H9 (cell line): ENCODE measurements at regions not wholly inside any gene's neighbourhood (a gene's known extent, or its start where the extent isn't known, plus 50 kb on each side); places are given as distances from the start of the nearest gene placed in this dataset.
"Not testable (repeated sequence)": the region's sequence is repeated elsewhere in the genome, so short reads cannot be mapped to it uniquely, and the experiment has no call there.

Experiments
- DNase-seq: peaks from one replicate; pipeline ENCODE4 v3.0.0-alpha.2; 2017
- H2AFZ ChIP-seq: one replicate; pipeline ENCODE4 v1.6.1; 2013; ENCODE audit warnings: mild to moderate bottlenecking, low read length, control low read depth, moderate library complexity
- H2AK5ac ChIP-seq: 2 replicates; pipeline ENCODE4 v1.6.1; 2013; ENCODE audit warnings: low read length, control low read depth, mixed read lengths; ENCODE audit not compliant: insufficient read length
- H2BK120ac ChIP-seq: one replicate; pipeline ENCODE4 v1.6.1; 2013; ENCODE audit warnings: low read depth, mild to moderate bottlenecking, low read length, control low read depth, inconsistent platforms; ENCODE audit not compliant: poor library complexity, severe bottlenecking
- H2BK12ac ChIP-seq: 2 replicates; pipeline ENCODE4 v1.6.1; 2013; ENCODE audit warnings: low read length, control low read depth, mixed read lengths, low read depth; ENCODE audit not compliant: insufficient read length
- H2BK15ac ChIP-seq: 2 replicates; pipeline ENCODE4 v1.6.1; 2013; ENCODE audit warnings: low read depth, low read length, control low read depth
- H2BK20ac ChIP-seq: one replicate; pipeline ENCODE4 v1.6.1; 2013; ENCODE audit warnings: low read depth, mild to moderate bottlenecking, low read length, control low read depth, inconsistent platforms; ENCODE audit not compliant: poor library complexity, severe bottlenecking
- H2BK5ac ChIP-seq: 2 replicates; pipeline ENCODE4 v1.6.1; 2013; ENCODE audit warnings: low read length, control low read depth, mixed read lengths; ENCODE audit not compliant: insufficient read length
- H3K14ac ChIP-seq: 2 replicates; pipeline ENCODE4 v1.6.1; 2013; ENCODE audit warnings: low read length, control low read depth; ENCODE audit not compliant: insufficient read depth
- H3K18ac ChIP-seq: 2 replicates; pipeline ENCODE4 v1.6.1; 2013; ENCODE audit warnings: low read depth, mild to moderate bottlenecking, mixed read lengths, low read length, control low read depth; ENCODE audit not compliant: insufficient read length
- H3K23ac ChIP-seq: 2 replicates; pipeline ENCODE4 v1.6.1; 2013; ENCODE audit warnings: low read length, control low read depth, mixed read lengths, low read depth; ENCODE audit not compliant: insufficient read length
- H3K23me2 ChIP-seq: 2 replicates; pipeline ENCODE4 v1.6.1; 2013; ENCODE audit warnings: low read depth, mild to moderate bottlenecking, mixed read lengths, low read length, control low read depth; ENCODE audit not compliant: insufficient read length, poor library complexity, severe bottlenecking
- H3K27ac ChIP-seq: 2 replicates; pipeline ENCODE4 v1.5.1; 2013; ENCODE audit warnings: low read length, control low read depth, mixed read lengths, low read depth; ENCODE audit not compliant: insufficient read length
- H3K27me3 ChIP-seq: 2 replicates; pipeline ENCODE4 v1.6.1; 2013; ENCODE audit warnings: low read length, control low read depth, inconsistent platforms; ENCODE audit not compliant: insufficient read depth
- H3K4ac ChIP-seq: 2 replicates; pipeline ENCODE4 v1.6.1; 2013; ENCODE audit warnings: low read depth, mild to moderate bottlenecking, control low read depth, inconsistent platforms, low read length, moderate library complexity
- H3K4me1 ChIP-seq: 2 replicates; pipeline ENCODE4 v1.6.1; 2013; ENCODE audit warnings: low read length, control low read depth, inconsistent platforms; ENCODE audit not compliant: insufficient read depth
- H3K4me2 ChIP-seq: 2 replicates; pipeline ENCODE4 v1.6.1; 2013; ENCODE audit warnings: low read length, control low read depth, mixed read lengths; ENCODE audit not compliant: insufficient read length, insufficient read depth
- H3K56ac ChIP-seq: 2 replicates; pipeline ENCODE4 v1.6.1; 2013; ENCODE audit warnings: low read depth, mild to moderate bottlenecking, mixed read lengths, low read length, control low read depth; ENCODE audit not compliant: insufficient read length
- H3K79me1 ChIP-seq: 2 replicates; pipeline ENCODE4 v1.6.1; 2013; ENCODE audit warnings: low read depth, mild to moderate bottlenecking, moderate library complexity, low read length, control low read depth, inconsistent platforms; ENCODE audit not compliant: insufficient read depth, poor library complexity, severe bottlenecking
- H3K79me2 ChIP-seq: 2 replicates; pipeline ENCODE4 v1.6.1; 2013; ENCODE audit warnings: low read length, control low read depth, inconsistent platforms; ENCODE audit not compliant: insufficient read depth
- H3K9ac ChIP-seq: 2 replicates; pipeline ENCODE4 v1.6.1; 2013; ENCODE audit warnings: low read length, control low read depth, mixed read lengths; ENCODE audit not compliant: insufficient read length; ENCODE audit errors: extremely low read depth
- H3K9me3 ChIP-seq: one replicate; pipeline ENCODE4 v1.6.1; 2013; ENCODE audit warnings: low read depth, low read length, inconsistent platforms; ENCODE audit not compliant: control insufficient read depth
- H3T11ph ChIP-seq: one replicate; pipeline ENCODE4 v1.6.1; 2013; ENCODE audit warnings: mild to moderate bottlenecking, low read length, control low read depth, inconsistent platforms
- H4K20me1 ChIP-seq: one replicate; pipeline ENCODE4 v1.6.1; 2013; ENCODE audit not compliant: control insufficient read depth, insufficient read length, insufficient read depth
- H4K5ac ChIP-seq: 2 replicates; pipeline ENCODE4 v1.6.1; 2013; ENCODE audit warnings: low read depth, mild to moderate bottlenecking, mixed read lengths, low read length, control low read depth; ENCODE audit not compliant: insufficient read length
- H4K8ac ChIP-seq: replicated peaks from 2 replicates; pipeline ENCODE4 v1.6.1; 2013; ENCODE audit warnings: low read length, control low read depth, mixed read lengths, low read depth; ENCODE audit not compliant: insufficient read length
- H4K91ac ChIP-seq: 2 replicates; pipeline ENCODE4 v1.6.1; 2013; ENCODE audit warnings: low read depth, mild to moderate bottlenecking, moderate library complexity, mixed read lengths, low read length, control low read depth; ENCODE audit not compliant: insufficient read length
- H3K27ac Mint-ChIP-seq, 3 experiments: 2 replicates in 2 of 3; 3 replicates in 1 of 3; pipeline ENCODE4 v1.8.0; 2020 to 2021; ENCODE audit warnings: mixed read lengths in 3 of 3, mild to moderate bottlenecking in 1 of 3, moderate library complexity in 1 of 3
- H3K27me3 Mint-ChIP-seq: 2 replicates; pipeline ENCODE4 v1.8.0; 2021; ENCODE audit warnings: low read depth, mild to moderate bottlenecking, moderate library complexity, mixed read lengths
- H3K36me3 Mint-ChIP-seq, 3 experiments: 2 replicates in 2 of 3; 3 replicates in 1 of 3; pipeline ENCODE4 v1.8.0; 2020 to 2021; ENCODE audit warnings: low read depth in 3 of 3, mixed read lengths in 3 of 3; ENCODE audit not compliant: insufficient read depth in 1 of 3
- H3K4me1 Mint-ChIP-seq, 2 experiments: 2 replicates each; pipeline ENCODE4 v1.8.0; 2020; ENCODE audit warnings: mixed read lengths in 2 of 2
- H3K4me3 Mint-ChIP-seq, 2 experiments: 2 replicates in 1 of 2; 3 replicates in 1 of 2; pipeline ENCODE4 v1.8.0; 2020 to 2021; ENCODE audit warnings: mild to moderate bottlenecking in 2 of 2, mixed read lengths in 2 of 2, moderate library complexity in 1 of 2
- H3K9me3 Mint-ChIP-seq, 2 experiments: 2 replicates in 1 of 2; 3 replicates in 1 of 2; pipeline ENCODE4 v1.8.0; 2020; ENCODE audit warnings: mild to moderate bottlenecking in 2 of 2, mixed read lengths in 2 of 2, moderate library complexity in 1 of 2
- WGBS: extraction: QIAGEN DNeasy Blood & Tissue Kit; methylation state at CpG from one replicate; pipeline ENCODE4 v1.1.7; 2013; ENCODE audit warnings: missing lambda C conversion rate, low lambda C conversion rate, mixed read lengths; ENCODE audit not compliant: insufficient read length; ENCODE audit errors: extremely low coverage; 5-methylcytosine and 5-hydroxymethylcytosine counted together
- TF ChIP-seq, protein P1 (sequence below): fragments of 200-600 bp; sonication (generic); conservative IDR thresholded peaks from 3 replicates; pipeline ENCODE4 v1.8.0; 2021; ENCODE audit warnings: antibody characterized with exemption, mild to moderate bottlenecking

DNA sequence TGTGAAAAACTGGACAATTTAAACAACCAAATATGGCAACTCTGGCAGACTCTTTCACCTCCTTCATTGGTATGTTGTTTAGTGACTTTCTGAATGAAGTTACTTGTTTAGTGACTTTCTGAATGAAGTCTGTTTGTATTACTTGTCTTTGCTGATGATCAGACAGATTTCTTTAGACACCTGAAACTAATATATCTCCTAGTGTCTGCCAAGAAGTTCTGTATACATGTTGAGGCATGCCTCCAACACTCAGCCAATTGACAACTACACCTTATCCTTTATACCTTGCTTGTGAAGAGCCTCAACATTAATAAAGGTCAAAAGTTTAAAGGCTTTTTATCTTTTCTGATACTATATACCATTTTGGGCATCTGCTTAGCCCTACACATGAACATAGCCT, 725.4 kb upstream of the EPHA7 start:
- H3K14ac ChIP-seq: no peak overlapping the region
- H3K18ac ChIP-seq: no peak overlapping the region
- H2BK15ac ChIP-seq: no peak overlapping the region
- no peak overlapping the region for H4K91ac ChIP-seq
- no peaks in the 10 kb centered on the region for H4K20me1 ChIP-seq
- H3K27me3 ChIP-seq: no peaks in the 10 kb centered on the region
- no peak overlapping the region for H3K4ac ChIP-seq
- H3K79me2 ChIP-seq: no peaks in the 10 kb centered on the region
- H3K23ac ChIP-seq: no peak overlapping the region
- H2BK20ac ChIP-seq: no peak overlapping the region
- no peak overlapping the region for H2AFZ ChIP-seq
- no peak overlapping the region for H2BK120ac ChIP-seq
- H4K8ac ChIP-seq: no peak overlapping the region
- no peak overlapping the region for H3K27ac Mint-ChIP-seq
- H3K9me3 Mint-ChIP-seq: no peaks in the 10 kb centered on the region
- no peak overlapping the region for H3K4me3 Mint-ChIP-seq
- H3K27ac ChIP-seq: no peak overlapping the region
- no peaks in the 10 kb centered on the region for H3K4me1 ChIP-seq
- H4K5ac ChIP-seq: no peak overlapping the region
- H3K4me1 Mint-ChIP-seq: no peaks in the 10 kb centered on the region
- no peaks in the 10 kb centered on the region for H3K9me3 ChIP-seq
- H3K36me3 Mint-ChIP-seq: no peaks in the 10 kb centered on the region
- DNase-seq: no peak
- H3K4me2 ChIP-seq: no peak overlapping the region
- H3K9ac ChIP-seq: no peak overlapping the region
- H3K79me1 ChIP-seq: no peaks in the 10 kb centered on the region
- H3K23me2 ChIP-seq: no peaks in the 10 kb centered on the region
- no peak overlapping the region for H2BK12ac ChIP-seq
- no peak overlapping the region for H2BK5ac ChIP-seq
- no peak overlapping the region for H3T11ph ChIP-seq
- TF ChIP-seq, protein P1, sequence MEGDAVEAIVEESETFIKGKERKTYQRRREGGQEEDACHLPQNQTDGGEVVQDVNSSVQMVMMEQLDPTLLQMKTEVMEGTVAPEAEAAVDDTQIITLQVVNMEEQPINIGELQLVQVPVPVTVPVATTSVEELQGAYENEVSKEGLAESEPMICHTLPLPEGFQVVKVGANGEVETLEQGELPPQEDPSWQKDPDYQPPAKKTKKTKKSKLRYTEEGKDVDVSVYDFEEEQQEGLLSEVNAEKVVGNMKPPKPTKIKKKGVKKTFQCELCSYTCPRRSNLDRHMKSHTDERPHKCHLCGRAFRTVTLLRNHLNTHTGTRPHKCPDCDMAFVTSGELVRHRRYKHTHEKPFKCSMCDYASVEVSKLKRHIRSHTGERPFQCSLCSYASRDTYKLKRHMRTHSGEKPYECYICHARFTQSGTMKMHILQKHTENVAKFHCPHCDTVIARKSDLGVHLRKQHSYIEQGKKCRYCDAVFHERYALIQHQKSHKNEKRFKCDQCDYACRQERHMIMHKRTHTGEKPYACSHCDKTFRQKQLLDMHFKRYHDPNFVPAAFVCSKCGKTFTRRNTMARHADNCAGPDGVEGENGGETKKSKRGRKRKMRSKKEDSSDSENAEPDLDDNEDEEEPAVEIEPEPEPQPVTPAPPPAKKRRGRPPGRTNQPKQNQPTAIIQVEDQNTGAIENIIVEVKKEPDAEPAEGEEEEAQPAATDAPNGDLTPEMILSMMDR: no peak
- no peaks in the 10 kb centered on the region for H3K27me3 Mint-ChIP-seq
- no peak overlapping the region for H2AK5ac ChIP-seq
- no peak overlapping the region for H3K56ac ChIP-seq

DNA sequence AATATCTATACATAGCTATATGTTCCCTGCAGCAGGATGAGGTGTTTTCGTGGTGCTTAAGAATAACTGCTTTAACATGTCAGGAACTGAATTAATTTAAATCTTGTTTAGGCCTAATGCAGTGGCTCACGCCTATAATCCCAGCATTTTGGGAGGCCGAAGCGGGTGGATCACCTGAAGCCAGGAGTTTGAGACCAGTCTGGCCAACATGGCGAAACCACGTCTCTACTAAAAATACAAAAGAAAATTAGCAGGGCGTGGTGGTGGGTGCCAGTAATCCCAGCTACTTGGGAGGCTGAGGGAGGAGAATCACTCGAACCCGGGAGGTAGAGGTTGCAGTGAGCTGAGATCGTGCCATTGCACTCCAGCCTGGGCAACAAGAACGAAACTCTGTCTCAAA, 717.8 kb upstream of the EPHA7 start:
- DNase-seq, H3K4me1 ChIP-seq, H3K18ac ChIP-seq, H4K91ac ChIP-seq, H2BK120ac ChIP-seq, H3K4me3 Mint-ChIP-seq, H2BK20ac ChIP-seq, H3K4ac ChIP-seq, H3K27ac Mint-ChIP-seq, H3K36me3 Mint-ChIP-seq, H3K9me3 Mint-ChIP-seq, H3K56ac ChIP-seq, H4K20me1 ChIP-seq, H2BK15ac ChIP-seq, H3K79me2 ChIP-seq, H2BK5ac ChIP-seq, H3K9ac ChIP-seq, H3K23ac ChIP-seq, H3K14ac ChIP-seq, H3T11ph ChIP-seq, H2BK12ac ChIP-seq, H3K27me3 Mint-ChIP-seq, H3K27ac ChIP-seq, H3K23me2 ChIP-seq, H3K79me1 ChIP-seq, H4K8ac ChIP-seq, H3K9me3 ChIP-seq, H3K4me2 ChIP-seq, H3K27me3 ChIP-seq, H2AFZ ChIP-seq, H2AK5ac ChIP-seq, H4K5ac ChIP-seq, H3K4me1 Mint-ChIP-seq: not testable (repeated sequence)
- no CpG with 5 or more reads among the region's 11 CpGs for WGBS
